ENCODE measurements at regions not wholly inside any gene's neighbourhood (a gene's known extent, or its start where the extent isn't known, plus 50 kb on each side); places are given as distances from the start of the nearest gene placed in this dataset.
"Not testable (repeated sequence)": the region's sequence is repeated elsewhere in the genome, so short reads cannot be mapped to it uniquely, and the experiment has no call there.

GRCh38 chr5:154618696-154619095, 136.5 kb upstream of the LARP1 start:
- no peak for DNase-seq

DNA sequence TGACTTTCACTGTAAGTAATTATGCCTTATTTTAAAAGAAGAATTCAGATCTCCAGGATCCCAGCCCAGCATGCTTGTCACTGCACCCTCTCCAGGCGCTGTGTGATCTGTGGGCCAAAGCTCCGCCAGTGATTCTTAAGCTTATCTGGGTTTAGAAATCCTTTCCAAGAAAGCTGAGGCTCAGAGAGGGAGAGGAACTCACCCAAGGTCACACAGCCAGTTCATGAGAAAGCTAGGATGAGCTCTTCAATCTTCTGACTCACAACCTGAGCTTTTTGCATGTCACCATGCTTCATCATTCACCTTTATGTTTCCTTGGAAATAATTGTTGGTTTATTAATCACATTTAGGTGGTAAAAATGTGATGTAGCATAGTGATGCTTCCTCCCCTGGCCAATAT, 136.6 kb upstream of the HAND1 start:
- DNase-seq, result no peak

- DNase-seq, result no peak
Measured at GRCh38 chr5:154614125-154614524, 136.1 kb upstream of the HAND1 start.

- DNase-seq, result no peak
Measured at GRCh38 chr5:154612666-154613065, 134.6 kb upstream of the HAND1 start.

DNA sequence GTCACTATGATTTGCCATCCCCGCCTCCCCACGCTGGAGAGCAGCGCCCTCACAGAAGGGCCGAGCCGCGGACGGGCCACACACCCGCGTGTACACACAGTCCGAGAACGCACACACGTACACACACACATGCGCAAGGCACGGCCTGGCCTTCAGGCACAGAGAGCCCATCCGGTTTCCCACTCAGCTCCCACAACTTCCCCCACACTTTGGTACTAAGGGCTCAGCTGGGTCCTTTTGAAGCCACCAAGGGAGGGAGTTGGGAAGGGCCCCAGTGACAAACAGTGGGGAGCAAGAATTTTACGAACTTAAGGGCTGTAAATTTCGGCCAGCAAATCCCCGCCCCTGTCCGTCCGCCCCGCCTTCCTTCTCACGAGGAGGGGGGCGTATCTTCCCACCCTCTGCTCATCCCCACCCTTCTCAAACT, 133.3 kb upstream of the HAND1 start:
- DNase-seq, result no peak

DNA sequence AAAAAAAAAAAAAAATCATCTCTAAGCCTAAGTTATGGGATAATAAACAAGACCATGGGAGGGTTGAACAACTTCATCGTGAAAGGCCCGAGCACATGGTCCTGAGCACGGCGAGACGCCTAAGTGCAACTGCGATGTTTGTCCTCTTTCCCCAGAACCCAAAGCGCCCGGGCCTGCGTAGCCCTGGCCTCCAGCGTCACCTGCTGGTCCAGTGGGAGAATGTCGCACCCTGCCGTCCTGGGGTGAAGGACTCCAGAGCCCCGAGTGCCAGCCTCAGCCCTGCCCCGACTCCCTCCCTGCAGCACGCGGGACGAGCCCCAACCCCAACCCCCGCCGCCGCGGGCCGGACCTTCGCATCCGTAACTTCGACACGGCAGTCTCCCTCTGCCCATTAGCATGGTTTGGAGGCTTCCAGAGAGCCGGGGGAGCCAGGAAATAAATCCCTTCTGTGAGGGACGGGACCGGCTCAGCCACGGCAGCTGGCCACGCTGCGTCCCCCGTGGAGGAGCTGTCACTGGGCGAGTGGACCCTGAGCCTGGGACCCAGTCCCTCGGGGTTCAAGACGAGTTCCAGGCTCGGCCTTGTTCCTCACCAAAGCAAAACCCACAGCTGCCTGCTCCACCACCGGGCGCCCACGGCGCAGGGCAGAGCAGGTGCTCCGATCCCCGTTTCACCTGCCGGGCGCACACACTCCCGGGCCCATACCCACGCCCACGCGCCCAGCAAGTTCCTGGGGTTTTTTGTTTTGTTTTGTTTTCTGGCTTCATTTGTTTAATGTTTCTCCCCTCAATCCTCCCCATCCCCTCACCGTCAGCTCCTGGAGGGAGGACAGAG, 132.5 kb upstream of the HAND1 start:
- DNase-seq, result peak; percentile 93

DNA sequence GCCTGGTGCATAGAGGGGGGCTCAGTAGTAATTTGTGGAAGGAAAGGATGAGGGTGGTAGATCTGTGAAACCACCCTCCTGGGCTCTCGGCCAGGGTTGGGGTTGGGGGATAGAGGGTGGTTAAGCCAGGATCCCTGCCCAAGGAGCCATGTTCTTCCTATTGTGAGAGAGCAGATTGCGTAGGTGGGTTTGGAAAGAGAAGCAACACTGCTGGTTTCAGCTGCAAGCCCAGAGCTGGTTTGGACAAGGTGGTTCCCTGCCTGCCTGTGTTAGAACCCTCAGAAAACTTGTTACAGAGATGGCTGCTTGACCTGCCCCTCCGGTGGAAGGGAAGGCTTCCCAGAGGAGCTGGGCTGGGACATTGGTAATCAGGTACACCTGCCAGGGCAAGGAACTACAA, 131.2 kb upstream of the HAND1 start:
- no peak for DNase-seq

DNA sequence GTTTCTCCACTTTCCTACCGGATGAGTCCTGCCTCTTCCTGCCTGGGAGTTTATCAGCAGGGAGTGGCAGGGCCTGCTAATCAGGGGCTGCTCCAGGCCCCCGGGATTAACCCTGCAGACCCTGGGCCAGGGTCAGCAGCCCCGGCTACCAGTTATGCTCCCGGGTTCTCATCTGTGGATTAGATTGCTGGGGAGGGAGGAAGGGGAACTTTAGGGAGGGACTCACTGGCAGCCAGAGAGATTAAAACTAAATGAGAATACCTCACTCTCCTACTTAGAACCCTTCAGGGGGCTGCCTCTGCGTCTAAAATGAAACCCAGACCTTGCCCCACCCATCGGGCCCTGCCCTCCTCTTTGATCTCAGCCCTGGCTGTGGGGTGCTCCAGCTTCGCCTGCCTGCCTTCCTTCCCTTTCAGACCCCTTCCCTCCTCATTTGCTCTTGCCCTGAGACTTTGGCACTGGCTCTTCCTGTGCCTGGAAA, 130.5 kb upstream of the HAND1 start:
- no peak for DNase-seq

GRCh38 chr5:154607746-154608145, 129.7 kb upstream of the HAND1 start:
- DNase-seq, result no peak

GRCh38 chr5:154606246-154606645, 128.2 kb upstream of the HAND1 start:
- no peak for DNase-seq

DNA sequence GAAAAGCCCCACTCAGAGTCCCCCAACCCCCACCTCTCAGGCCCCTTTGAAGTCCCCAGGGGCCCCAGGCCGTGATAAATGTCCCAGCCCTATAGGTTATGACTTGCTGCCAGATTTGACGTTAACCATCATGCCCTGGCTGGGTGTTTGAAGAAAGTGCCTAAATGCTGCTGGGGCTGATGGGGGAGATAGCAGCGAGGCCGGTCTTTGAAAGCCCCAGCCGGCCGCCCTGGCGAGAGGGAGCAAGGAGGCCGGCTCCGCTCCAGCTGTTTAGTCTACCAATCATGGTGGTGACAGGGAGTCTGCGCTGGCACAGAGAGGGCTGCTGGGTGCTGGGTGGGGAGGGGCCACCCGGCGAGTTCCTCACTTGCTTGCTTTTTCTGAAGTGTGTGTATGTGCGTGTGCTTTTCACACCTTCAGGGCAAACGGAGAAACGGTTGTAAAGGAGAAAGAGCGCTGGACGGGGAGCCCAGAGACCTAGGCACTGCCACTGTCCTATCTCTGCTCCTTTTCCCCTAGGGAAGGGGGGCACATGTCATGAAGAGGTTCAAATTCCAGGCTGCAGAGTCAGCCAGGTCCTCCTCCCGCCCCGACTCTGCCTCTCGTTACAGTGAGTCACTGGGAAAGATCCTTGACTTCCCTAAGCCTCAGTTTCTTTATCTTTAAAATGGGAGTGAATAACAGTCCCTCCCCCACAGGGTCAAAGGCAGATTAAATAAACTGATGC, 126.1 kb upstream of the HAND1 start:
- peak; percentile 45 for DNase-seq

DNA sequence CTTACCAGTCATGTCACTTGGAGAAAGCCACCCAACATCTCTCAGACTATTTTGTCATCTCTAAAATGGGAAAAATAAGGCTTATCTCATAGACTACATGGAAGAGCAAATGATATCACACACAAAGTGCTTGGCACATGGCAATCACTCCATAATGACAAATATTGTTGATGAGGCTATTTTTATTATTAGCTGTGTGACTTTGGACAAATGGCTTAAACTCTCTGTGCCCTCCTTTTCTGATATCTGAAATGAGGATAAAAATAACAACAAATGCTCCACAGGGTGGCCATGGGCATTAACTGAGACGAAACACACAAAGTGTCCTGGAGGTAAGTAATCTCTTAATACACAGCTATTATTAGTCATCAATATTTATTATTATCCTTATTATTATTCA, 125.5 kb upstream of the HAND1 start:
- DNase-seq, result no peak

DNA sequence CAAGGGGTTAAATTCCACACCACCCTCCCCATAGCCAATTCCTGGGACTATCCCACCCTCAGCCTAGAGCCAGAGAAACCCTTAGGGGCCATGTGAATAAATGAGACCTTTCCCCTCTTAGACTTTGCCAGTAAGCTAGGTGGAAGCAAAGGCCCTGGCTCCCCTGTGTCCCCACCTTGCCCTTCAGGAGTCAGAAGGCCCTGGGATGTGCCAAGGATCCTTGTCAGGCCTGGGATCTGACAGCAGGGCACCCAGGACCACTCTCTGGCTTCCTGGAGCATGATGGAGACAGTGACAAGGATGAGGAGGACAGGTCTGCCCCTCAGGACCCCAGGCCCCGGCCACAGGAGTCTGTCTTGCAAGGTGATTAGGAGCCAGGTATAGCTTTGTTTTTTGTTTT, 125.0 kb upstream of the HAND1 start:
- no peak for DNase-seq

DNA sequence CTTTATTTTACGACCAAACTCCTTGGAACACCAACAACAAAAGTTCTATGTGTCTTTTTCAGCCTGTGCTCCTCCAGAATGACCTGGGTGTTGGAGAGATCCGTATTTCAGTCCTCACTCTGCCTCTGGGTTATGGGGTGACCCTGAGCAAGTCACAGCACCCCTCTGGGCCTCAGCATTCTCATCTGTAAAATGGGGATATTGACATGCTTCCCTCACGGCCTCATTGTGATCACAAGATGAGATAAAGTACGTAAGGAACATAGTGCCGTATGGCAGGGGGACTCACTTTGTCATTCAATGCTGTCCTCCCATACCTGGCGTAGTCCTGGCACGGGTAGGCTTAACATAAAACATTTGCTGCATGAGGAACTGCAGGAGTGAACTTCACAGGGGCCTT, 123.0 kb upstream of the HAND1 start:
- no peak for DNase-seq

- no peak for DNase-seq
Measured at GRCh38 chr5:154598021-154598420, 120.0 kb upstream of the HAND1 start.

- not testable (repeated sequence) for DNase-seq
Measured at GRCh38 chr5:154596844-154597243, 118.8 kb upstream of the HAND1 start.

DNA sequence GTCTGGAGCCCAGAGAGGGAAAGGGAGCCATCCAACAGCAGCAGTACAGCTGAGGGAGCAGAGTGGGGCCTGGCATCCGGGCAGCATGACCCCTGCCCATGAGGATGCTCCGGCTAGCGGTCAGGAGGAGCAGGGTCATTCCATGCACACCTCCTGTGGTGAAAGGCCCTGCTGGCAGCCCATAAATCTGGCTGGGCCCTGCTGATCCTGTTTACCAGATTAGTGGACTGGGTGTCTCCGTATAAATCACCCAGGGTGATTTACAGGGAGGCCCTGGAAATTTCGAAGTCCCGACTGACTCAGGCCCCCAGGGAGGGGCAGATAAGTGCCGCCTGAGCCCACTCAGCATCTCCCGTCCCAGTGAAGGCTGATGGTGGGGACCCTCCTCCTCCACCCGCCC, 117.6 kb upstream of the HAND1 start:
- no peak for DNase-seq

GRCh38 chr5:154593796-154594195, 115.8 kb upstream of the HAND1 start:
- no peak for DNase-seq

DNA sequence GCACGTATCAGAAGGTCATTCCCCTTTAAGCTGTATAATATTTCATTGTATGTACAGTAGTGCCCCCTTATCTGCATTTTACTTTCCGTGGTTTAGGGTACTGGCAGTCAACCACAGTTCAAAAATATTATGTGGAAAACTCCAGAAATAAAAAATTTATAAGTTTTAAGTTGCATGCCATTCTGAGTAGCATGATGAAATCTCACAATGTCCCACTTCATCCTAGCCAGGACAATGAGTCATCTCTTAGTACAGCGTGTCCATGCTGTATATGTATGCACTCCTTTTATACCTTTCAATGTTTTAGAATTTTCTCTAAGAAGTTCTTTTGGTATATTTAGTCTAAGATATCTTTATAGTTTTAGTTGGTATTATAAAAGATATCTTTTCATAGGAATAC, 115.0 kb upstream of the HAND1 start:
- DNase-seq, result no peak

DNA sequence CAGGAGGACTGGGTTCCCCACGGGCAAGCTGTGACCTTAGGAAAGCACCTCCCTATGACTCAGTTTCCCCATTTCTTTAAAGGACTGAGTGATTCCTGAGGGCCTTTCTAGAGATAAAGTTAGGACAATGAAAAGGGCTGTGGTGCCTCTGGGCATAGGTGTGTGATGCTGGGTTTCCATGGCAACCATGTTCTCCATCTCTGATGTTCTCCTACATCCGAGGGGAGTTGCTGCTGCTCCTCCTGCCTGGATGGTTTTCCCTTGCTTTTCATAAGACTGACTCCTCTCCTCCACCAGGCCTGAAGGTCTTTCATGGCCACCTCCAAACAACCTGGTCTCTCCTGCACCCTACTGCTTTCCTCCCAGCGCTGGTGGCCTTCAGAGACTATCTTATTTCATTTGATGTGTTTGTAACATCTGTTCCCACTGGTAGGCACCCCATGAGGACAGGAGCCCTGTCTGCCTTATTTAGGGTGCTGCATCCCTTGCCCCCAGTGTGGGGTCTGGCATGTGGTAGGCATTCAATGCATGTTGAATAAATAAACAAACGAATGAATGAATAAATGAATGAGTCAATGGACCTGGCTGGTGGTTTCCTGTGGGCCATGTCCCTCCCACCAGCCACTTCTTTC, 112.2 kb upstream of the HAND1 start:
- no peak for DNase-seq

DNA sequence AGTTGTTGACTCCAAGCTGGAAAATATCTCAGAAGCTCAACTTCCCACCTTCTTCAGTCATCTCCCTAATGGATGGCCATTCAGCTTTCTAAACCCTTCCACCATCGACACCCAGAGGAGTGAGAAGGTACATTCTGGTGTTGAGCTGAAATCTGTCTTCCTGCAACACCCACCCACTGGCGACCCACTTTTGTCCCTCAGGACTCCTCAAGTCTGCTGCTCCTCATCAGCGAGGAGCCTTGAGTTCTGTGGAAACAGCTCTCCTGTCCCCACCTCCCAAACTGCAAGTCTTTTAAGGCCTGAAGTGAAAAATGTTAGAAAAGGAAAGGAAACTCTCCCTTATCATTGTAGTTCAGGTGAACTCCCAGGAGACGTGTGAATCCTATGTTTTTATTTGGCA, 111.5 kb upstream of the HAND1 start:
- no peak for DNase-seq

GRCh38 chr5:154588833-154589425, 110.9 kb upstream of the HAND1 start:
- not testable (repeated sequence) for DNase-seq

DNA sequence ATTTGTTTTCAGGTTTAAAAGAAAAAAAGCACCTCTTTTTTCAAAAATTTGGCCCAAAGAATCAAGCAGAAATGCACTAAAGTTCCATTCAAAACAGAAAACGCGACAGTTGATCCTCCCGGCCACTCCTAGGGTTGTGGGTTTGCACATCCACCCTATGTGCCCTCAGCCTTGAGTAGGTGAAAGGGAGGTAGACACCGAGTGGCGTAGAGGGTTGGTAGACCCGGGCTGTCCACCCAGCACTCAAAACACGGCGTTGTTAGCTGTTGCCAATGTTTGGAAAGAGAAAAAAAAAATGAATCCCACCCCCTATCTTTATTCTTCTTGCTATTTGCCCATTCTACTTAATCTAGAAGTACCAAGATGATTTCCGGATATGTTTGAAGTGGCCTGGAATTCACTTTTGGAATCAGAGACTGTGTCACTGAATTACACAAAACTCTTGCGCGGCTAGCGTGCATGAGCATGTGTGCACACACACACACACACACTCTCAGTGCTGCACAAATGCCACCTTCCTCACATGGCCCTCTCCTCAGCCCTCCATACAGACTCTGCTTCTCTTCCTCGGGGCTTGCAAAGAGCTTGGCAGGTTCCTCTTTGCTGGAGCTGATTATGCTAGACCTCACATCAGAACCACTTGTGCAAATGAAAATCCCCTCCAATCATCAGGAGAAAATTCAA, 110.2 kb upstream of the HAND1 start:
- no peak for DNase-seq

All from hematopoietic multipotent progenitor cell treated with erythropoietin and hydrocortisone succinate and interleukin-3 and kit ligand, for 4 days (in vitro differentiated cells).